HCT116 (cell line): ENCODE measurements at regions not wholly inside any gene's neighbourhood (a gene's known extent, or its start where the extent isn't known, plus 50 kb on each side); places are given as distances from the start of the nearest gene placed in this dataset.

Source experiments
- ATAC-seq: fragments of 200-7000 bp; cut with Tn5 transposase; 2 replicates; pipeline ENCODE4 v1.9.1; 2020; ENCODE audit warnings: mild to moderate bottlenecking, moderate library complexity
- BruUV-seq: library from RNA; stranded (reverse); fragments of 400-500 nt; replicated peaks from 2 replicates; lab custom pipeline; 2021; lab: Mats Ljungman, UMichigan
- CTCF ChIA-PET: fragments of 300-600 bp; sonication (Branson Sonifier 250); formaldehyde crosslinking; loops from one replicate; lab custom pipeline; 2021; ENCODE audit warnings: antibody characterized with exemption; lab: Charles Lee
- POLR2A ChIA-PET: fragments of 300-600, 350-600 bp; sonication (Branson Sonifier 250); formaldehyde crosslinking; loops from one replicate; lab custom pipeline; 2021; ENCODE audit warnings: antibody characterized with exemption; lab: Charles Lee
- RAD21 ChIA-PET, 2 experiments: fragments of 300-600 bp; sonication (Branson Sonifier 250); formaldehyde crosslinking; loops; one replicate each; lab custom pipeline; 2023; ENCODE audit warnings: low total read pairs in 2 of 2; ENCODE audit not compliant: uncharacterized antibody in 2 of 2, unreplicated experiment in 2 of 2, low non-redundant PET in 1 of 2; lab: Charles Lee
- DNase-seq: peaks from one replicate; pipeline ENCODE4 v3.0.0-alpha.2; 2010; ENCODE audit warnings: low read depth, low spot score
- H2AFZ ChIP-seq: fragments of 200-600 bp; shearing (Covaris generic), sonication (generic); 2 replicates; pipeline ENCODE4 v1.6.1; 2017; ENCODE audit warnings: low read depth, mixed run types, mixed read lengths, antibody characterized with exemption, low read length; ENCODE audit not compliant: poor library complexity, severe bottlenecking
- H3K27ac ChIP-seq: 2 replicates; pipeline ENCODE4 v1.5.1; 2012; ENCODE audit warnings: low read depth, low read length
- H3K27me3 ChIP-seq: fragments of 200-600 bp; sonication (generic); 2 replicates; pipeline ENCODE4 v1.6.1; 2016; ENCODE audit warnings: mixed run types, low read length, mixed read lengths; ENCODE audit not compliant: insufficient read depth
- H3K36me3 ChIP-seq, 2 experiments: fragments of 200-500 bp in 1 of 2; fragments of 200-600 bp in 1 of 2; sonication (Bioruptor generic) in 1 of 2; sonication (generic) in 1 of 2; 2 replicates each; pipeline versions ENCODE4 v1.5.1 to v1.6.1; 2014 to 2016; ENCODE audit warnings: low read length in 2 of 2, inconsistent platforms in 1 of 2, mixed read lengths in 1 of 2, mixed run types in 1 of 2; ENCODE audit not compliant: insufficient read depth in 2 of 2, control insufficient read depth in 1 of 2
- H3K4me1 ChIP-seq, 2 experiments: fragments of 200-600 bp in 1 of 2; sonication (generic) in 1 of 2; 2 replicates each; pipeline versions ENCODE4 v1.5.1 to v1.6.1; 2012 to 2017; ENCODE audit warnings: low read length in 2 of 2, inconsistent platforms in 1 of 2, mild to moderate bottlenecking in 1 of 2, mixed read lengths in 1 of 2, mixed run types in 1 of 2, moderate library complexity in 1 of 2; ENCODE audit not compliant: insufficient read depth in 2 of 2, control insufficient read depth in 1 of 2
- H3K4me2 ChIP-seq: fragments of 200-600 bp; sonication (generic); 2 replicates; pipeline ENCODE4 v1.6.1; 2017; ENCODE audit warnings: mixed run types, low read length, mixed read lengths
- H3K4me3 ChIP-seq, 2 experiments: fragments of 200-600 bp in 1 of 2; sonication (generic) in 1 of 2; replicated peaks in 1 of 2; 2 replicates each; pipeline ENCODE4 v1.5.1; 2011 to 2016; ENCODE audit warnings: low read length in 2 of 2, control low read depth in 1 of 2, low read depth in 1 of 2, mild to moderate bottlenecking in 1 of 2, mixed read lengths in 1 of 2, mixed run types in 1 of 2
- H3K79me2 ChIP-seq: fragments of 200-600 bp; sonication (generic); 2 replicates; pipeline ENCODE4 v1.6.1; 2017; ENCODE audit warnings: mild to moderate bottlenecking, mixed run types, low read length, moderate library complexity, mixed read lengths; ENCODE audit not compliant: insufficient read depth
- H3K9ac ChIP-seq: fragments of 200-600 bp; sonication (generic); 2 replicates; pipeline ENCODE4 v1.6.1; 2016; ENCODE audit warnings: low read length, mixed read lengths
- H3K9me2 ChIP-seq: fragments of 200-600 bp; sonication (generic), shearing (Covaris generic); 2 replicates; pipeline ENCODE4 v1.6.1; 2017; ENCODE audit warnings: mixed run types, mild to moderate bottlenecking, moderate library complexity; ENCODE audit not compliant: insufficient read depth
- H3K9me3 ChIP-seq, 2 experiments: fragments of 200-500 bp in 1 of 2; fragments of 200-600 bp in 1 of 2; sonication (Bioruptor generic) in 1 of 2; sonication (generic) in 1 of 2; 2 replicates each; pipeline ENCODE4 v1.6.1; 2014 to 2017; ENCODE audit warnings: low read length in 2 of 2, mixed read lengths in 2 of 2, inconsistent platforms in 1 of 2, low read depth in 1 of 2, mild to moderate bottlenecking in 1 of 2, mixed run types in 1 of 2, moderate library complexity in 1 of 2; ENCODE audit not compliant: control insufficient read depth in 1 of 2, insufficient read depth in 1 of 2
- H4K20me1 ChIP-seq: fragments of 200-600 bp; sonication (generic), shearing (Covaris generic); 2 replicates; pipeline ENCODE4 v1.6.1; 2017; ENCODE audit warnings: mixed run types, mild to moderate bottlenecking, moderate library complexity; ENCODE audit not compliant: insufficient read depth
- ATF3 ChIP-seq: IDR thresholded peaks from 2 replicates; pipeline ENCODE4 v1.6.1; 2012
- CTCF ChIP-seq, 3 experiments: fragments of 200-600 bp in 1 of 3; sonication (generic) in 1 of 3; IDR thresholded peaks in 2 of 3; conservative IDR thresholded peaks in 1 of 3; 2 replicates each; pipeline ENCODE4 v1.5.1; 2012 to 2017; ENCODE audit warnings: low read depth in 2 of 3, low read length in 2 of 3, antibody characterized with exemption in 1 of 3, borderline replicate concordance in 1 of 3, control low read depth in 1 of 3, mild to moderate bottlenecking in 1 of 3, mixed read lengths in 1 of 3, mixed run types in 1 of 3, moderate library complexity in 1 of 3; ENCODE audit not compliant: insufficient read depth in 1 of 3
- EZH2 ChIP-seq: fragments of 200-600 bp; sonication (generic); IDR thresholded peaks from 2 replicates; pipeline ENCODE4 v1.6.1; 2017; ENCODE audit warnings: antibody characterized with exemption, mixed run types
- EZH2phosphoT487 ChIP-seq: fragments of 200-600 bp; IDR thresholded peaks from 2 replicates; pipeline ENCODE4 v1.6.1; 2018; ENCODE audit warnings: antibody characterized with exemption, borderline replicate concordance
- REST ChIP-seq: IDR thresholded peaks from 2 replicates; pipeline ENCODE4 v1.6.1; 2012; ENCODE audit warnings: low read depth
- SIN3A ChIP-seq: IDR thresholded peaks from 2 replicates; pipeline ENCODE4 v1.6.1; 2012; ENCODE audit warnings: low read depth
- SP1 ChIP-seq: IDR thresholded peaks from 2 replicates; pipeline ENCODE4 v1.6.1; 2012; ENCODE audit warnings: low read depth
- SRF ChIP-seq: IDR thresholded peaks from 2 replicates; pipeline ENCODE4 v1.6.1; 2012; ENCODE audit warnings: low read depth
- ZFX ChIP-seq: fragments of 450-650 bp; IDR thresholded peaks from 2 replicates; pipeline ENCODE4 v1.6.1; 2017
- ZNF274 ChIP-seq: fragments of 200-500 bp; sonication (Bioruptor generic); IDR thresholded peaks from 2 replicates; pipeline ENCODE4 v1.6.1; 2014; ENCODE audit warnings: mild to moderate bottlenecking, low read depth, low read length, inconsistent platforms
- intact Hi-C: fragments of 100-400 bp; cut with micrococcal nuclease; formaldehyde crosslinking; loops from 2 replicates; pipeline ENCODE4 v1.10.0; 2022

GRCh38 chr22:22802339-22802970 is 85.2 kb upstream of the IGLL5 start:
- Histone ChIP-seq H3K36me3 (no peaks in the 10 kb centered on the region), H3K27ac (no peak overlapping the region), H3K79me2 (no peaks in the 10 kb centered on the region), H3K4me2 (no peak overlapping the region), H4K20me1 (no peaks in the 10 kb centered on the region), H3K9ac (no peak overlapping the region), H2AFZ (no peak overlapping the region), H3K4me1 (no peaks in the 10 kb centered on the region), H3K9me3 (no peaks in the 10 kb centered on the region), H3K4me3 (no peak overlapping the region), H3K27me3 (no peaks in the 10 kb centered on the region), H3K9me2 (no peaks in the 10 kb centered on the region)
- BruUV-seq: no TSS peak
- ChIA-PET RAD21 (no interaction called here), CTCF (interaction anchor here (0.7 to 1.4 kb wide), 5 partner anchors 8 to 82 kb away, joined by 3 to 4 read pairs (median 3); no protein-coding TSS in a partner anchor), POLR2A (no interaction called here)
- no peak for DNase-seq
- intact Hi-C loops: no loop called here
- TF ChIP-seq ZNF274 (no peak), CTCF (IDR thresholded peaks at IDR 0.05 in 2 of 3, conservative IDR thresholded peaks at IDR 0.05 in 1 of 3; ENCODE audit: borderline replicate concordance in 1 of 3, insufficient read depth in 1 of 3, low read depth in 2 of 3, low read length in 2 of 3) (peak in 2 of 3 experiments; percentile 34 to 56; a peak in 3 of 6 replicates)
- no peak for ATAC-seq

GRCh38 chr22:22803285-22803853 is 84.2 kb upstream of the IGLL5 start:
- H3K27me3 ChIP-seq: no peaks in the 10 kb centered on the region
- no peak overlapping the region for H3K4me3 ChIP-seq
- intact Hi-C loops: no loop called here
- no peak for ATAC-seq
- no peaks in the 10 kb centered on the region for H4K20me1 ChIP-seq
- RAD21 ChIA-PET: no interaction called here
- POLR2A ChIA-PET: no interaction called here
- no peak for DNase-seq
- H3K9ac ChIP-seq: no peak overlapping the region
- no peak overlapping the region for H3K27ac ChIP-seq
- no peaks in the 10 kb centered on the region for H3K36me3 ChIP-seq
- no TSS peak for BruUV-seq
- H3K4me1 ChIP-seq: no peaks in the 10 kb centered on the region
- no peak overlapping the region for H2AFZ ChIP-seq
- CTCF ChIA-PET: interaction anchor here (0.9 to 1.4 kb wide), 2 partner anchors 15 to 81 kb away, joined by 3 to 4 read pairs; no protein-coding TSS in a partner anchor
- no peaks in the 10 kb centered on the region for H3K79me2 ChIP-seq
- no peaks in the 10 kb centered on the region for H3K9me3 ChIP-seq
- no peaks in the 10 kb centered on the region for H3K9me2 ChIP-seq
- no peak overlapping the region for H3K4me2 ChIP-seq
- TF ChIP-seq ZFX: no peak
- no peak for TF ChIP-seq CTCF (IDR thresholded peaks at IDR 0.05 in 2 of 3, conservative IDR thresholded peaks at IDR 0.05 in 1 of 3; ENCODE audit: borderline replicate concordance in 1 of 3, insufficient read depth in 1 of 3, low read depth in 2 of 3, low read length in 2 of 3)
- no peak for TF ChIP-seq REST
- TF ChIP-seq EZH2: no peak
- TF ChIP-seq ATF3: no peak
- TF ChIP-seq SRF: no peak
- TF ChIP-seq SIN3A: no peak
- TF ChIP-seq SP1: no peak
- TF ChIP-seq EZH2phosphoT487: no peak
